ENCODE measurements at regions not wholly inside any gene's neighbourhood (a gene's known extent, or its start where the extent isn't known, plus 50 kb on each side); places are given as distances from the start of the nearest gene placed in this dataset.

- 98% methylated on average over 20 of the region's 21 CpGs; no CpG with 5 or more reads in 1 of the 2 experiments for WGBS, 2 experiments (ENCODE audit: extremely low coverage in 1 of 2, insufficient coverage in 1 of 2, insufficient read length in 1 of 2, insufficient replicate concordance in 2 of 2, low coverage in 1 of 2, low lambda C conversion rate in 2 of 2, missing lambda C conversion rate in 1 of 2)
- Histone ChIP-seq H4K5ac (ENCODE audit: insufficient read length, low read depth, low read length) (no peak overlapping the region), H3K27me3 (replicated peaks in 1 of 4; ENCODE audit: control insufficient read depth in 3 of 4, extremely low read depth in 1 of 4, insufficient read depth in 3 of 4, low read length in 3 of 4) (no peaks in the 10 kb centered on the region), H2BK20ac (ENCODE audit: low read length) (no peak overlapping the region), H3K18ac (ENCODE audit: extremely low read depth, low read length) (no peak overlapping the region), H3K23me2 (ENCODE audit: low read depth, low read length) (no peaks in the 10 kb centered on the region), H2BK12ac (ENCODE audit: low read depth, low read length) (no peak overlapping the region), H2BK120ac (replicated peaks; ENCODE audit: low read depth, low read length) (no peak overlapping the region), H3K4me3 (ENCODE audit: extremely low read depth in 1 of 4, insufficient read depth in 2 of 4, low read depth in 3 of 4, low read length in 4 of 4) (no peak overlapping the region), H2BK5ac (ENCODE audit: low read depth, low read length) (no peak overlapping the region), H3K27ac (ENCODE audit: low read depth, low read length) (no peak overlapping the region), H4K8ac (ENCODE audit: extremely low read depth, insufficient read depth, low read length) (no peak overlapping the region; the same call in 1 of the 2 replicates), H3K9ac (replicated peaks in 1 of 4; ENCODE audit: extremely low read depth in 1 of 4, low read depth in 3 of 4, low read length in 3 of 4) (no peak overlapping the region), H3K4me2 (ENCODE audit: insufficient read depth in 1 of 2, low read depth in 2 of 2, low read length in 2 of 2) (no peak overlapping the region), H3K9me3 (ENCODE audit: insufficient read depth in 2 of 2, low read depth in 1 of 2, low read length in 1 of 2) (no peaks in the 10 kb centered on the region; a peak in 1 of 4 replicates), H2BK15ac (ENCODE audit: low read length) (no peak overlapping the region), H3K4me1 (replicated peaks in 1 of 4; ENCODE audit: control insufficient read depth in 3 of 4, insufficient read depth in 4 of 4, low read length in 3 of 4) (no peaks in the 10 kb centered on the region), H3K36me3 (ENCODE audit: control insufficient read depth in 2 of 4, insufficient read depth in 4 of 4, low read length in 3 of 4) (no peaks in the 10 kb centered on the region), H3K79me1 (ENCODE audit: low read depth, low read length) (no peaks in the 10 kb centered on the region), H4K91ac (replicated peaks; ENCODE audit: insufficient read length, low read length) (no peak overlapping the region), H3K56ac (replicated peaks; ENCODE audit: insufficient read length, low read depth, low read length) (no peak overlapping the region), H3K23ac (ENCODE audit: insufficient read length) (no peak overlapping the region), H3K4ac (replicated peaks; ENCODE audit: insufficient read length, low read depth, low read length) (no peak overlapping the region), H2AFZ (ENCODE audit: low read length) (no peak overlapping the region), H3K79me2 (ENCODE audit: control insufficient read depth in 1 of 2, insufficient read depth in 2 of 2, low read length in 2 of 2) (no peaks in the 10 kb centered on the region), H2AK5ac (ENCODE audit: low read depth, low read length) (no peak overlapping the region), H3K14ac (ENCODE audit: insufficient read length) (no peak overlapping the region), H4K20me1 (replicated peaks in 1 of 2; ENCODE audit: control insufficient read depth in 1 of 2, insufficient read depth in 2 of 2, low read length in 2 of 2) (no peaks in the 10 kb centered on the region)
- FAIRE-seq (no peak), DNase-seq (ENCODE audit: low read depth in 1 of 2, low spot score in 2 of 2) (no peak)
- POLR2A ChIA-PET (ENCODE audit: partially characterized antibody), result interaction anchor here (0.8 to 1.4 kb wide), 2 partner anchors 15 to 144 kb away, joined by 3 to 4 read pairs; no protein-coding TSS in a partner anchor
- CTCF ChIA-PET (ENCODE audit: partially characterized antibody), result interaction anchor here (1.3 to 1.4 kb wide), 2 partner anchors 197 to 547 kb away, joined by 4 to 6 read pairs; no protein-coding TSS in a partner anchor
- TF ChIP-seq GTF2F1 (IDR thresholded peaks at IDR 0.05; ENCODE audit: borderline replicate concordance, low read depth, low read length), result no peak
These were observed 199.0 kb upstream of the HS3ST5 start for GRCh38 chr6:114541794-114542193.
